ENCODE measurements at regions not wholly inside any gene's neighbourhood (a gene's known extent, or its start where the extent isn't known, plus 50 kb on each side); places are given as distances from the start of the nearest gene placed in this dataset.

- no peak for TF ChIP-seq FOXP2 (optimal IDR thresholded peaks at IDR 0.05; ENCODE audit: control extremely low read depth, extremely low read length, insufficient read depth)
- TF ChIP-seq EZH2 (IDR thresholded peaks at IDR 0.05): no peak
- TF ChIP-seq POLR2AphosphoS5 (IDR thresholded peaks at IDR 0.05; ENCODE audit: borderline replicate concordance, low read depth, low read length): no peak
- no peak for DNase-seq (ENCODE audit: low read depth, low spot score)
- H3K4me3 ChIP-seq: no peak overlapping the region
- H3K9me3 ChIP-seq (ENCODE audit: low read depth, low read length): no peaks in the 10 kb centered on the region
- H3K27ac ChIP-seq: peak overlapping the region; percentile 38; the same call in 1 of the 2 replicates
- no peaks in the 10 kb centered on the region for H3K36me3 ChIP-seq (ENCODE audit: insufficient read depth, low read length)
- H3K9ac ChIP-seq (ENCODE audit: insufficient read length): no peak overlapping the region
Observed at GRCh38 chr5:167255926-167256325, 1035.5 kb upstream of the WWC1 start.

- Histone ChIP-seq H3K9ac (ENCODE audit: insufficient read length) (no peak overlapping the region), H3K9me3 (ENCODE audit: low read depth, low read length) (no peaks in the 10 kb centered on the region), H3K4me3 (no peak overlapping the region), H3K36me3 (ENCODE audit: insufficient read depth, low read length) (no peaks in the 10 kb centered on the region), H3K27ac (no peak overlapping the region)
- TF ChIP-seq EZH2 (IDR thresholded peaks at IDR 0.05) (no peak), POLR2AphosphoS5 (IDR thresholded peaks at IDR 0.05; ENCODE audit: borderline replicate concordance, low read depth, low read length) (no peak), FOXP2 (optimal IDR thresholded peaks at IDR 0.05; ENCODE audit: control extremely low read depth, extremely low read length, insufficient read depth) (no peak)
- DNase-seq (ENCODE audit: low read depth, low spot score): no peak
Observed at GRCh38 chr5:167259806-167260205, 1031.6 kb upstream of the WWC1 start.

- Histone ChIP-seq H3K27ac (no peak overlapping the region), H3K9me3 (ENCODE audit: low read depth, low read length) (no peaks in the 10 kb centered on the region), H3K9ac (ENCODE audit: insufficient read length) (no peak overlapping the region), H3K4me3 (no peak overlapping the region), H3K36me3 (ENCODE audit: insufficient read depth, low read length) (no peaks in the 10 kb centered on the region)
- TF ChIP-seq FOXP2 (optimal IDR thresholded peaks at IDR 0.05; ENCODE audit: control extremely low read depth, extremely low read length, insufficient read depth) (no peak), EZH2 (IDR thresholded peaks at IDR 0.05) (no peak), POLR2AphosphoS5 (IDR thresholded peaks at IDR 0.05; ENCODE audit: borderline replicate concordance, low read depth, low read length) (no peak)
- no peak for DNase-seq (ENCODE audit: low read depth, low spot score)
Observed at GRCh38 chr5:167261309-167262100, 1029.9 kb upstream of the WWC1 start.

GRCh38 chr5:167263185-167263584, 1028.3 kb upstream of the WWC1 start:
- Histone ChIP-seq H3K27ac (no peak overlapping the region), H3K36me3 (ENCODE audit: insufficient read depth, low read length) (no peaks in the 10 kb centered on the region), H3K4me3 (no peak overlapping the region), H3K9ac (ENCODE audit: insufficient read length) (no peak overlapping the region), H3K9me3 (ENCODE audit: low read depth, low read length) (no peaks in the 10 kb centered on the region)
- no peak for TF ChIP-seq FOXP2 (optimal IDR thresholded peaks at IDR 0.05; ENCODE audit: control extremely low read depth, extremely low read length, insufficient read depth)
- no peak for TF ChIP-seq POLR2AphosphoS5 (IDR thresholded peaks at IDR 0.05; ENCODE audit: borderline replicate concordance, low read depth, low read length)
- no peak for TF ChIP-seq EZH2 (IDR thresholded peaks at IDR 0.05)
- DNase-seq (ENCODE audit: low read depth, low spot score): no peak

- H3K9me3 ChIP-seq (ENCODE audit: low read depth, low read length): no peaks in the 10 kb centered on the region
- H3K9ac ChIP-seq (ENCODE audit: insufficient read length): no peak overlapping the region
- H3K4me3 ChIP-seq: no peak overlapping the region
- TF ChIP-seq EZH2 (IDR thresholded peaks at IDR 0.05): no peak
- TF ChIP-seq POLR2AphosphoS5 (IDR thresholded peaks at IDR 0.05; ENCODE audit: borderline replicate concordance, low read depth, low read length): no peak
- no peak for TF ChIP-seq FOXP2 (optimal IDR thresholded peaks at IDR 0.05; ENCODE audit: control extremely low read depth, extremely low read length, insufficient read depth)
- no peaks in the 10 kb centered on the region for H3K36me3 ChIP-seq (ENCODE audit: insufficient read depth, low read length)
- H3K27ac ChIP-seq: no peak overlapping the region
- DNase-seq (ENCODE audit: low read depth, low spot score): no peak
Observed at GRCh38 chr5:167264348-167264747, 1027.1 kb upstream of the WWC1 start.

- no peaks in the 10 kb centered on the region for H3K9me3 ChIP-seq (ENCODE audit: low read depth, low read length)
- no peak overlapping the region for H3K9ac ChIP-seq (ENCODE audit: insufficient read length)
- H3K36me3 ChIP-seq (ENCODE audit: insufficient read depth, low read length): no peaks in the 10 kb centered on the region
- H3K4me3 ChIP-seq: no peak overlapping the region
- TF ChIP-seq FOXP2 (optimal IDR thresholded peaks at IDR 0.05; ENCODE audit: control extremely low read depth, extremely low read length, insufficient read depth) (no peak), POLR2AphosphoS5 (IDR thresholded peaks at IDR 0.05; ENCODE audit: borderline replicate concordance, low read depth, low read length) (no peak), EZH2 (IDR thresholded peaks at IDR 0.05) (no peak)
- DNase-seq (ENCODE audit: low read depth, low spot score): no peak
- H3K27ac ChIP-seq: no peak overlapping the region
Observed at GRCh38 chr5:167268337-167268736, 1023.1 kb upstream of the WWC1 start.

GRCh38 chr5:167269146-167269545, 1022.3 kb upstream of the WWC1 start:
- Histone ChIP-seq H3K36me3 (ENCODE audit: insufficient read depth, low read length) (no peaks in the 10 kb centered on the region), H3K27ac (no peak overlapping the region), H3K4me3 (no peak overlapping the region), H3K9me3 (ENCODE audit: low read depth, low read length) (no peaks in the 10 kb centered on the region), H3K9ac (ENCODE audit: insufficient read length) (no peak overlapping the region)
- no peak for DNase-seq (ENCODE audit: low read depth, low spot score)
- TF ChIP-seq POLR2AphosphoS5 (IDR thresholded peaks at IDR 0.05; ENCODE audit: borderline replicate concordance, low read depth, low read length) (no peak), FOXP2 (optimal IDR thresholded peaks at IDR 0.05; ENCODE audit: control extremely low read depth, extremely low read length, insufficient read depth) (no peak), EZH2 (IDR thresholded peaks at IDR 0.05) (no peak)

- Histone ChIP-seq H3K27ac (peak overlapping the region; percentile 56; the same call in 1 of the 2 replicates), H3K9me3 (ENCODE audit: low read depth, low read length) (no peaks in the 10 kb centered on the region), H3K36me3 (ENCODE audit: insufficient read depth, low read length) (no peaks in the 10 kb centered on the region), H3K9ac (ENCODE audit: insufficient read length) (no peak overlapping the region), H3K4me3 (no peak overlapping the region)
- no peak for DNase-seq (ENCODE audit: low read depth, low spot score)
- TF ChIP-seq FOXP2 (optimal IDR thresholded peaks at IDR 0.05; ENCODE audit: control extremely low read depth, extremely low read length, insufficient read depth) (no peak), EZH2 (IDR thresholded peaks at IDR 0.05) (no peak), POLR2AphosphoS5 (IDR thresholded peaks at IDR 0.05; ENCODE audit: borderline replicate concordance, low read depth, low read length) (no peak)
Observed at GRCh38 chr5:167271081-167271480, 1020.4 kb upstream of the WWC1 start.
